ENCODE measurements at regions not wholly inside any gene's neighbourhood (a gene's known extent, or its start where the extent isn't known, plus 50 kb on each side); places are given as distances from the start of the nearest gene placed in this dataset.
"Not testable (repeated sequence)": the region's sequence is repeated elsewhere in the genome, so short reads cannot be mapped to it uniquely, and the experiment has no call there.

DNA sequence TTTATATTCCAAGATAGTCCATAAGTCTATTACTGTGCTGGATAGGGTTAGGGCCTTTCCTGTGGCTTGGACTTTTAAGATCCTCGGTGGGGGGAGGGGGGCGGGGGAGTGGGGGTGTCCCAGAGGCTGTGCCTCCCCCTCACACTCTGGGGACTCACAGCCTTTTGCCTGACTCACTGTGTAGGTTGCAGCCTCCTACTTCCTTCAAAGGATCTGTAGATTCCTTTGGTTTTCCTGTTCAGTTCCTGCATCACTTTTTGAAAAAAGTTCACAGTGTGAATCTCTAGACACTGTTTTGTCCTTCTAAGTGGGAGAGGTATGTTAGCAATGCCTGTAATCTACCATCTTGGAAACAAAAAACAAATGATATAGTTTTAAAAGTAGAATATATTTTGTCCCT lies 999.9 kb downstream of the GLUD2 start:
- ATAC-seq = no peak
- no peak for DNase-seq

DNA sequence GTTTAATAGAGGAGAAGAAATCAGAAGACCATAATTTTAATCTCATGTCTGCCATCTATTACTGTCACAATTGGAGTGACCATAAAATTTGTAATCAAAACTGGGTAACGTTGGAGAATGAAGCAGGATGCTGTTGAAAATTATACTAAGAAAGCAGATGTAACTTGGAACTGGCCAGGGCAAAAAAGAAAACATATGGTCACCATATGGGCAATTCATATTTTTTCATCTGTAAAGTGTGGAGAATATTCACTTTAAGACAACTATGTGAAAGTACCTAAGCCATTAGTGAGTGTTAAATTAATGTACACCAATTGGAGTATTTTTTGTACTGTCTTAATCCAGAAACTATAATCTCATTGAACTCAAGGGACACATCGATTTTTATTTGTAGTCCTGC lies 1008.0 kb downstream of the GLUD2 start:
- ATAC-seq (no peak), DNase-seq (no peak)

DNA sequence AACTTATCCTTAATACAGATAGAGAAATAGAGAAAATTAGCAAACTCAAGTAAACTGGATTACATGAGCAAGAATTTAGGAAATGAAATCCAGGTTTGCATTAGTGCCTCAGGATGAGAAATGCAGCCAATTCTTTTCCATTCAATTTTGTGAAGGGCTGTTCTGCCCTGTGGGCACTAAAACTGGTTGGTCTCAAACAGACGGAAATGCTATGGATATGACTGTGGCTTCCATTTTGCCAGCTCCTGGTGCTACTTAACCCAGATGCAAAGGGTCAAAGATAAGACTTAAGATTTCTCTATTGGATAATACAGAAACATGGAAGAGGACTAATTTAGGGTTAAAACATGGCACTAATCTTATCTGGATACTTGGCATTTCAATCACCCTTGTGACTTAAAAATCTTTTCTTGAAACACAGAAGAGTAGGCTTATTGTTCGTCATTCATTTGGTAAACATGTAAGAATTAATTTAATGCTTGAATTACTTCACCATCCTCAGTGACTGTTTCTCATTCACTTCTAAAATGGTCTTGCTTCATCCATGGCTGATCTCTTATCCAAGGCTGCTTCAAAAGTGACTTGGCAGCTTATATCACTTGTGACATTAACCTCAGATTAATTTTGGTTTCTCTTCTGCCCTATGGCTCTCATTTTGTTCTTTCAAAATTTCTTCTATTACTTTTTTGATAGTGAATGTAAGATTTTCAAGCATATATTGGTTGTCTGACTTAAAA lies 1008.7 kb downstream of the GLUD2 start:
- ATAC-seq (no peak), DNase-seq (no peak)

DNA sequence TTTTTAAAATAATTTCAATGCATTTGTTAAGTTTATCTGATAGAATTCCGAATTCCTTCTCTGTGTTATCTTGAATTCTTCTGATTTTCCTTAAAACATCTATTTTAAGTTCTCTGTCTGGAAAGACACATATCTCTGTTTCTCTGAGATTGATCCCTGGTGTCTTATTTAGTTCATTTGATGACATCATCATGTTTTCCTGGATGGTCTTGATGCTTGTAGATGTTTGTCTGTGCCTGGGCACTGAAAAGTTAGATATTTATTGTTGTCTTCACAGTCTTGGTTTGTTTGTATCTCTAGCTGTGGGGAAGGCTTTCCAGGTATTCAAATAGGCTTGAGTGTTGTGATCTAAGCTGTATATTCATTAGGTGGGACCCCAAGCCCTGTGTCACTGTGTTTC lies 1028.8 kb downstream of the GLUD2 start:
- DNase-seq (no peak), ATAC-seq (no peak)

DNA sequence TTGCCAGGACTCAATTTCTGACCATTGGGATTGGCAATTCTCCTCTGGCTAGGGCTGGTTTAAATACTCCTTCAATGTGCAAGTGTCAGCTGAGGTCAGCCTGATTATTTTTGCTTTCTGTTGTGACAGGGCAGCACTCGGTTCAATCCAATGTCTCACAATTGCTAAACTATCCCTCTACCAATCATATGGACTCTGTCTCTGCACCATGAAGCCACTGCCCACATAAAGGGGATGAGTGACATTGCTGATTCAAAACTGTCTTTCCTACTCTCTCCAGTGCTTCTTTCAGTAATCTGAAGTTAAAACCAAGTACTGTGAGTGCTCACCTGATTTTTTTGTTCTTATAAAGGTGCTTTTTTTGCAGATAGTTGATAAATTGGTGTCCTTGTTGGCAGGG lies 1030.7 kb downstream of the GLUD2 start:
- no peak for ATAC-seq
- no peak for DNase-seq

DNA sequence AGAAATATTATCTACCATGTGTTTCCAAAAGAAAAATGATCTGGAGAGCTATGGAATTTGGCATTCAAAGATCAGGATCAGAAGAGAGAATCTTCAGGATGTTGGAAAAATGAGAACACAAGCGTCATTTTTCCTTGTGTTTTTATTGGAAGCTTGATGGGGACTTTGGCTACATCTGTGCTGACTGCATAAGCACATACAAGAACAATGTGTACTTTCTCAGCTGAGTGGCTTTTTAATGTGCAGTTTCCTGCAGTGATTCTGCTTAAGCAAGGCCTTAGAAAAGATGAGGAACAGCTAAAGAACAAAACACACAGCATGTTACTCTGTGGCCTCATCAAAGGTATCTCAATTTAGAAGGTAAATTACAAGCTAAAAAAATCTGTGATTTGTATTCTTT lies 1039.9 kb downstream of the GLUD2 start:
- no peak for ATAC-seq

DNA sequence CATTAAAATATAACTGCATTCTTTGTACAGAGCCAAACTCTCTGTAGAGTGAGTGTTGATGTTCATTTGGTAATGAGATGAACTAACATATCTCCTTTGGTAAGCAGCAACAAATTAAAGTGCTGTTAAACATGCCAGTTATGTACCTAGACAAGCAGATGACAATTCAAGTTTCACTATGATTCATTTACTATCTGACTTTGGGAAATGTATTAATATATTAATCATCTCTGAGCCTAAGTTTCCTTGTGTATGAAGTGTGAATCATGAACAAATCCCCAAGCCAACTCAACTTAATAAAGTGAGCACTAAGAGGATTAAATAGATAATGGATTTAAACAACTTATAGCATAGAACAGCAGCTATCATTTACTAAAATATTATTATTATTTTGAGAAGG lies 1044.2 kb downstream of the GLUD2 start:
- no peak for ATAC-seq

More for the DNA sequence above, 1039.9 kb downstream of the GLUD2 start:
- DNase-seq = no peak

DNA sequence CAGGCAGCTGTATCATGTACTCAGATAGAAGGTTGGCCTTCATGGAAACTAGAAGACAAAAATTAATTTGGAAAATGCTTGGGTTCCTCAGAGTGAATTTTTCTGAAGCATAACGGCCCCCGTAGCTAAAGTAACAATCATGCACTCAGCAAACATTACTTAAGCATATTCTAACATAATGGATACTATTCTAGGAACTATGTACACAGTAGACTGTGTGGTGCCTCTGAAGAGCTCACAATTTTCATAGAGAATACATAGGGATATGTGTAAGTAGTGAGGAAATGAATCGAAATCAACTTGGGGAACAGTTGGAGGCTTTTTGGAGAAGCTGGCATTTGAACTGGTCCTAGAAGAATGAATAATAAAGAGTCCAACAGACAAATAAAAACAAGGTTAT lies 1045.0 kb downstream of the GLUD2 start:
- no peak for ATAC-seq
- no peak for DNase-seq

More for the DNA sequence above, 1044.2 kb downstream of the GLUD2 start:
- DNase-seq = no peak

DNA sequence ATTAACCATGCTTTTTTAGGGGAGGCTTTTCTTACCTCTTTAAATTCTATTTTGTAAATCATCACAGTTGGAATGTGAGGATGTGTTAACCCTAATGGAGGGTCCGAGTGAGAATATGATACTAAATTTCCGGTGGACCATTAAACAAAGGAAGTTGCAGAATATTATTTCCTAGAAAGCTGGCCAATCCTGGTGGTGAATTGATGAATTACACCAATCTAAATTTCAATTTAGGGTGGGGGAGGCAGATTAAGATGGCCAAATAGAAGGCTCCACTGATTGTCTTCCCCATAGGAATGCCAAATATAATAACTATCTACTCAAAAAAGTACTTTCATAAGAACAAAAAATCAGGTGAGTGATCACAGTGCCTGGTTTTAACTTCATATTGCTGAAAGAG lies 1045.6 kb downstream of the GLUD2 start:
- no peak for DNase-seq
- ATAC-seq = no peak

DNA sequence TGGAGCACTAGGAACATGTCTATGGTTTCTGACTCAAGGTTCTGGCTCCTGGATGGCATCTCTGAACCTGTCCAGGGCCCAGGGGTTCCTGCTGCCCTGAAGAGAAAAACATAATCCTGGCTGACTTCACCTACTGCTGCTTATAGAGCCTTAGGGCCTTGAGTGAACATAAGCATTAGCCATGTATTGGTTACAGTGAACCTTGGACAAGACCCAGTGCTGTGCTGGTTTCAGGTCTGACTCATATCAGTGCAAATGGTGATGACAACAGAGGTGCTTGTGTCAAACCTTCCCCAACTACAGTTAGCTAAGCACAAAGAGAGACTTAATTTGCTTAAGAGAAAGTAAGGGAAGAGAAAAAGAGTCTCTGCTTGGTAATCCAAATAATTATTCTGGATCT lies 1047.2 kb downstream of the GLUD2 start:
- DNase-seq = no peak
- ATAC-seq = no peak

DNA sequence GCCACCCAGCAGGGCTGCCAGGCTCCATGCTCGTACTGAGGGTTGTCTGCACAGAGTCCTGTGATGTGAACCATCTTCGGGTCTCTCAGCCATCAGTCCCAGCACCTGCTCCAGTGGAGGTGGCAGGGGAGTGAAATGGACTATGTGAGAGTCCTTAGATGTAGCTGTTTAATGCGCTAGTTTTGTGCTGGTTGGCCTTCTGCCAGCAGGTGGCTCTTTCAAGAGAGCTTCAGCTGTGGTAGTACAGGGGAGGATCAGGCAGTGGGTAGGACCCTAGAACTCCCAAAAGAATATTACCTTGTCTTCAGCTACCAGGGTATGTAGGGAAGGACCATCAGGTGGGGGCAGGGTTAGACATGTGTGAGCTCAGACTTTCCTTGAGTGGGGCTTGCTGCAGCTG lies 1066.0 kb downstream of the GLUD2 start:
- DNase-seq = no peak
- no peak for ATAC-seq

DNA sequence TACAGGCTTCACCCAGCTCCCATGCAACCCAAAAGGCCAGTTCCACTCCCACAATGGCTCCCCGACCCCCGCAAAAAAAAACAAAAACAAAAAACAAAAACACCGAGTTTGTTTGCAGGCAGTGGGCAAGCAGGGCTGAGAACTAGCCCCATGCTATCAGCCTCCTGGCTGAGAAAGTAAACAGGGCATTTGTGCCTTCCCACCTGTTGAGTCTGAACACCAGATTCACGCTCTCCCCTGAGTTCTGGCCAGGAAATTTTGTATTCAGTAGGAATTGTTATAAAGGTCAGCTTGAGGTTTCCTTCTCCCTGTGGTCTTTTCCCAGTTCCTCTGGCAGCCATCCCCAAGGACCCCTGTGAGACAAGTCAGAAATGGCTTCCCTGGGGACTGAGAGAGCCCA lies 1066.5 kb downstream of the GLUD2 start:
- no peak for ATAC-seq

DNA sequence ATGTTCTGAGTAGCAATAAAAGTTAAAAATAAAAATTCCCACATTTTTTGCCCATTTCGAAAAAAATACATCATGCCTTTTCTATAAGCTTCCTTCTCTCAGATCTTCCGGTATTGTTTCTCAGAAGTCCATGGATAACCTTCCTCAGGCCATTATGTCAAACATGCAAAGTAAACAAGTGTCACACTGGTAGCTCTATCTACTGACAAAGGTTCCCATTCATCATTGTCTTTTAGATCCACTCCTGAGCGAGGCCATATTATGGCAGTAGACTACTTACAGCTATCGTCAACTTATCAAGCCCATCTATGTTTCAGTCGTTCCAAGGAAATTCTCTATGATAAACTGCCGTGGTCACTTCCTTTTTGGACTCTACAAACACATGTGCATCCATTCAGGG lies 1068.2 kb downstream of the GLUD2 start:
- no peak for DNase-seq
- no peak for ATAC-seq

More for the DNA sequence above, 1066.5 kb downstream of the GLUD2 start:
- DNase-seq = no peak

DNA sequence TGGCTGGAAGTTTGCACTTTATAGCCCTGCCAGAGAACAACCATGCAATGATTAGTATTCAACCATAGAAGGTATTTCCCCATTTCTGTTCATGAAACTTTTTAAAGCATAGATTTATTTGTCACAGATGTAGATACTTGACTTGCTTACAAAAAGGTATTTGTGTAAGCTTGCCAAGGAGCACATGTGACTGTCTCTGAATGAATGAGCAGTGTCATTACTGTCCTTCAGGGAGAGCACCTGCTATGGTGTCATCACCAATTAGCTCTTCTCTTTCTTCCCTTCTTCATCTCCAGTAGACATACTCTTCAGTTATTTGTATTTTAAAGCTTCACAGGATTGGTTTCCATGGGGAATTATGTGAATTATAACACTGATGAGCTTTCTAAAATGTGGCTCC lies 1064.7 kb upstream of the GRIA3 start:
- ATAC-seq = no peak
- DNase-seq = no peak

DNA sequence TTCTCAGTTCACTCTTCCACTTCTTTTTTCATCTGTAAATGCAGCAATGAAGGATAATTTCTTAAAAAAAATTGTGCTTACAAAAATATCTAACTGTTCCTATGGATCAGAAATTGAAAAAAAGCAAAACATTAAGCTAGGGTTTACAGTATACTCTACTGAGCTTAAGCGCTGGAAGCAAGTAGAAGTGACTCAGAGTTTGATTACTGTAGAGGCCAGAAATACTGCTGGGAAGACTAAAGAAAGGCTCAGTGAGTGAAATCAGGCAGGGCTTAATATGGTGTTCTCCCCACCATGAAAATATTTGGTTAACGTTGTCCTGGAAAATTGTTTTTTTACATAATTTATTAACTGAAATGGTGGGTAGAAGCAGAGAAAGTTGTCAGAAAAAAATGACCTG lies 1061.8 kb upstream of the GRIA3 start:
- no peak for DNase-seq
- no peak for ATAC-seq

DNA sequence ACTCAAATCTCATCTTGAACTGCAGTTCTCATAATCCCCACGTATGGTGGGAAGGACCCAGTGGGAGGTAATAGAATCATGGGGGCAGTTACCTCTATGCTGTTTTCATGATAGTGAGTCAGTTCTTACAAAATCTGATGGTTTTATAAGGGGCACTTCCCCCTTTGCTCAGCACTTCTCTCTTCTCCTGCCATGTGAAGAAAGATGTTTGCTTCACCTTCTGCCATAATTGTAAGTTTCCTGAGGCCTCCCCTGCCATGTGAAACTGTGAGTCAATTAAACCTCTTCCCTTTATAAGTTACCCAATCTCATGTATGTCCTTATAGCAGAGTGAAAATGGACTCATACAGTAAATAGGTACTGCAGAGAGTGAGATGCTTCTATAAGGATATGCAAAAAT lies 1050.6 kb upstream of the GRIA3 start:
- DNase-seq (no peak), ATAC-seq (no peak)

DNA sequence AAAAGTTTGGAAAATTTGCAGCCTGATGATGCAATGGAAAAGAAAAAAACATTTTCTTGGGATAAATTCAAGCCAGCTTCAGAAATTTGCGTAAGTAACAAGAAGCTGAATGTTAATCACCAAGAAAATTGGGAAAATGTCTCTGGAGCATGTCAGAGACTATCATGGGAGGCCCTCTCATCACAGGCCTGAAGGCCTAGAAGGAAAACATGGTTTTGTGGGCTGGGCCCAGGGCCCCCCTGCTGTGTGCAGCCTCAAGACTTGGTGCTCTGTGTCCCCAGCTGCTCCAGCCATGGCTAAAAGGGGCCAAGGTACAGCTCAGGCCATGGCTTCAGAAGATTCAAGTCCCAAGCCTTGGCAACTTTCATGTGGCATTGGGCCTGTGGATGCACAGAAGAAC lies 1049.8 kb upstream of the GRIA3 start:
- DNase-seq (no peak), ATAC-seq (no peak)

DNA sequence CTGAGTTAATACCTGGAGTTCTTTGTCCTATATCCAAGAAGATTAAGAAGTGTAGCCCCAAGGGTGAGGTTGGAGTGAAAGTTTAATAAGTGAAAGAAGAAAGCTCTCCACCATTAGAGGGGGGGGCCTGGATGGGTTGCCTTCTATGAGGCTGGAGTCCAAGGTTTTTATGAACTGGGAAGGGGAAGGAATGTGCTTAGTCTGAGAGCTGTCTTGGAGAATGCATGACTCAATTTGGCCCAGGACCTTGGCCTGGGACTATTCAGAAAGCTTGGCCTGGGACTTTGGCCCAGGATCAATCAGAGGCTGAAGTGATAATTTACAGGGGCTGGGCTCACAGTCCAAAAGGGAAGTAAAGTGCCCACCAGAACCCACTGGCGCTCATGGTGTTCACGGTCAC lies 1049.0 kb upstream of the GRIA3 start:
- DNase-seq (no peak), ATAC-seq (no peak)

DNA sequence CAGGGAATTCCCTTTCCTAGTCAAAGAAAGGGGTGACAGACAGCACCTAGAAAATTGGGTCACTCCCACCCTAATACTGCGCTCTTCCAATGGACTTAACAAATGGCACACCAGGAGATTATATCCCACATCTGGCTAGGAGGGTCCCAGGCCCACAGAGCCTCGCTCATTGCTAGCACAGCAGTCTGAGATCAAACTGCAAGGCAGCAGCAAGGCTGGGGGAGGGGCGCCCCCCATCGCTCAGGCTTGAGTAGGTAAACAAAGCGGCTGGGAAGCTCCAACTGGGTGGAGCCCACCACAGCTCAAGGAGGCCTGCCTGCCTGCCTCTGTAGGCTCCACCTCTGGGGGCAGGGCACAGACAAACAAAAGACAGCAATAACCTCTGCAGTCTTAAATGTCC lies 1043.9 kb upstream of the GRIA3 start:
- ATAC-seq, DNase-seq: not testable (repeated sequence)

DNA sequence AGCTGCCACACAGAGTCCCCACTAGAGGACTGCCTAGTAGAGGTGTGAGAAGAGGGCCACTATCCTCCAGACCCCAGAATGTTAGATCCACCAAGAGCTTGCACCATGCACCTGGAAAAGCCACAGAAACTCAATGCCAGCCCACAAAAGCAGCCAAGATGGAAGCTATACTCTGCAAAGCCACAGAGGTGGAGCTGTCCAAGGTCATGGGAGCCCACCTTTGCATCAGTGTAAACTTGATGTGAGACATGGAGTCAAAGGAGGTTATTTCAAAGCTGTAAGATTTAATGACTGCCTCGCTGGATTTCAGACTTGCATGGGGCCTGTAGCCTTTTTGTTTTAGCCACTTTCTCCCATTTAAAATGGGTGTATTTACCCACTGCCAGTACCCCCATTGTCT lies 1030.1 kb upstream of the GRIA3 start:
- DNase-seq = no peak
- no peak for ATAC-seq

DNA sequence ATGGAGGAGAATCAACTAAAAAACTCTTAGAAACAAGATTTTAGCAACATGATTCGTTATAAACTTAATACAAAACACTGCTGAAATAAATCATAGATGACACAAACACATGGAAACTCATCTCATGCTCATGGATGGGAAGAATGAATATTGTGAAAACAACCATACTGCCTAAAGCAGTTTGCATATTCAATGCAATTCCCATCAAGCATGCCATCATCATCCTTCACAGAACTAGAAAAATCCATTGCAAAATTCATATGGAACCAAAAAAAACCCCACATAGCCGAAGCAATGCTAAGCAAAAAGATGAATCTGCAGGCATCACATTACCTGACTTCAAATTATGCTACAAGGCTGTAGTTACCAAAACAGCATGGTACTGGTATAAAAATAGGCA lies 1015.8 kb upstream of the GRIA3 start:
- ATAC-seq = no peak
- DNase-seq = no peak

DNA sequence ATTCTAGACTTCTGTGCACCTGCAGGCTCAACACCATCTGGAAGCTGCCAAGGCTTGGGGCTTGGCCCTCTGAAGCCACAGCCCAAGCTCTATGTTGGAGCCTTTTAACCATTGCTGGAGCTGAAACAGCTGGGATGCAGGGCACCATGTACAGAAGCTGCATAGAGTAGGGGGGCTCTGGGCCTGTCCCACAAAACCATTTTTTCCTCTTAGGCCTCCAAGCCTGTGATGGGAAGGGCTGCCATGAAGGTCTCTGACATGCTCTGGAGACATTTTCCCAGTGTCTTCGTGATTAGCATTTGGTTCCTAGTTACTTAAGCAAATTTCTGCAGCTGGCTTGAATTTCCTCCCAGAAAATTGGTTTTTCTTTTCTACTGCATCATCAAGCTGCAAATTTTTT lies 999.3 kb upstream of the GRIA3 start:
- ATAC-seq (no peak), DNase-seq (no peak)

DNA sequence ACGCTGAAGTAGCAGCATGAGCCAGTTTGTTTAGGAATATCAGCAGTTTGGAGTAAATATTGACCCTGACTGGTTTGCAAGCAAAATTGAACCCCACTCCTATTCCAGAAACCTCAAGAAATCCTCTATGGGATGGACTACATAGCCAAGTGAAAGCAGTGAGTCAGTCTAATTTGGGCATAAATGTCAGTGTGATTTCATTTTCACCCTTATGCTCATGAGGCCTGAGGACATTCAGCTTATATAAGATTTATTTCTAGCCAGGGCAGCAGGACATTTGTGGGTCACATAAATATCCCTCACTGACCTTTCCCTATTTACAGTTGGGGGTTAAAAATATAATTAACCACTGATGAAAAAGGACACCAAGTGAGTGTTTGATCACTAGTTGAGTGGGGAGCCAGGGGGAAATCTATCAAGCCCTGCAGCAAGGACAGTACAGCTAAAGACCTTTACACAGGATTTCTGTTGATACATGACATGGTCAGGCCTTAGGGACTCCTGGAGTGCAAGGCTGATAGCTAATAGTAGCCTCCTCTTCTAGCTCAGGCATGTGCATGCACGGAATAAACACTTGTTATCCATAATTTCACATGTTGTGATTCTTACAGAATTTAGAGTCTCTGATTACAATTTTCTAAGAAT lies 996.9 kb upstream of the GRIA3 start:
- ATAC-seq = no peak
- DNase-seq = no peak

DNA sequence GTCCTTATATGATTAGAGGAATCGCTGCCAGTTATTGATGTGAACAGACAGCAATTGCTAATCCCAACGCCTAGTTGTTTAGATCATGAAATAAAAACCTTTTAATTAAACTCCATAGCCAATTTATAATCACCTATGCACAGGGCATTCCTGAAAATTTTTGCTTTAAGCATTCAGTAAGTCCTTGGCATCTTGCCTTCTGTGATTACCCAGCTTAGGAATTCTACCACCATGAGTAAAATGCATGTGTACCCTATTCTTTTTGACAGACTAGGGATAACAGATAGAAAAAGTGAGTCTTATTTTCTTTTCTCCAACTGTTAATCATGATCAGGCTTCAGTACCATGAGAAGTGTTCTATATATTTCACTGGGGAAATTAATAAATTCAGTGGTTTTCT lies 995.3 kb upstream of the GRIA3 start:
- no peak for ATAC-seq
- DNase-seq = no peak

Measured in stimulated activated naive CD8-positive, alpha-beta T cell treated with anti-CD3 and anti-CD28 coated beads, Interleukin-15, Interleukin-2, amounts not matched to agents 100 U/mL and 50 U/mL, for 24 hours (primary cell).